22Rv1 (cell line): ENCODE measurements at regions not wholly inside any gene's neighbourhood (a gene's known extent, or its start where the extent isn't known, plus 50 kb on each side); places are given as distances from the start of the nearest gene placed in this dataset.

ENCODE experiments used
- ZFX ChIP-seq: fragments of 450-650 bp; IDR thresholded peaks from 2 replicates; pipeline ENCODE4 v1.6.1; 2017; ENCODE audit warnings: antibody characterized with exemption, borderline replicate concordance
- TF ChIP-seq, protein P1 (sequence below): fragments of 450-650 bp; IDR thresholded peaks from 2 replicates; pipeline ENCODE4 v1.5.1; 2017; ENCODE audit warnings: mild to moderate bottlenecking

DNA sequence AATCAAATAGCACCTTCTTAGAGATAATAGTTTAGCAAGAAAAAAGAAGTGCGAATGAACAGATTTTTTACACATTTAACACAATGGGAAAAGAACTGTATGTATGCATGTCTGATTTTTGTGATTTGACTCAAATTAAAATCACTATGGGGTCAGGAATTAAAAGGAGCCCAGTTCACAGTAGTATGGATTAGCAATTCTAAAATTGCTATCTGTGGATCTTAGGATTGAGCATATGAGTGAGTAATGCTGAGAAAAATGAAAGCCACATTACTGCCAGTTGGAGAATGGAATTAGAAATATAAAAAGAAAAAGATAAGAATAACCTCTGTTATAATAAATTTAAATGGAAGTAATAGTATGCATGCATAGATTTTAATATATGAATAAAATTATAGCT is 386.8 kb upstream of the PLSCR5 start:
- TF ChIP-seq, protein P1, sequence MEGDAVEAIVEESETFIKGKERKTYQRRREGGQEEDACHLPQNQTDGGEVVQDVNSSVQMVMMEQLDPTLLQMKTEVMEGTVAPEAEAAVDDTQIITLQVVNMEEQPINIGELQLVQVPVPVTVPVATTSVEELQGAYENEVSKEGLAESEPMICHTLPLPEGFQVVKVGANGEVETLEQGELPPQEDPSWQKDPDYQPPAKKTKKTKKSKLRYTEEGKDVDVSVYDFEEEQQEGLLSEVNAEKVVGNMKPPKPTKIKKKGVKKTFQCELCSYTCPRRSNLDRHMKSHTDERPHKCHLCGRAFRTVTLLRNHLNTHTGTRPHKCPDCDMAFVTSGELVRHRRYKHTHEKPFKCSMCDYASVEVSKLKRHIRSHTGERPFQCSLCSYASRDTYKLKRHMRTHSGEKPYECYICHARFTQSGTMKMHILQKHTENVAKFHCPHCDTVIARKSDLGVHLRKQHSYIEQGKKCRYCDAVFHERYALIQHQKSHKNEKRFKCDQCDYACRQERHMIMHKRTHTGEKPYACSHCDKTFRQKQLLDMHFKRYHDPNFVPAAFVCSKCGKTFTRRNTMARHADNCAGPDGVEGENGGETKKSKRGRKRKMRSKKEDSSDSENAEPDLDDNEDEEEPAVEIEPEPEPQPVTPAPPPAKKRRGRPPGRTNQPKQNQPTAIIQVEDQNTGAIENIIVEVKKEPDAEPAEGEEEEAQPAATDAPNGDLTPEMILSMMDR, result no peak
- no peak for TF ChIP-seq ZFX
